HEK293 (cell line): ENCODE measurements at regions not wholly inside any gene's neighbourhood (a gene's known extent, or its start where the extent isn't known, plus 50 kb on each side); places are given as distances from the start of the nearest gene placed in this dataset.
A peak's percentile ranks its signal among the peaks of the same experiment; 100 is the strongest.

ENCODE experiments used
- CTCF ChIA-PET: fragments of 350-600 bp; formaldehyde crosslinking; extraction: SDS; loops from one replicate; lab custom pipeline; 2021; ENCODE audit warnings: antibody characterized with exemption; lab: Yijun Ruan, JAX
- POLR2A ChIA-PET: fragments of 300-600 bp; formaldehyde crosslinking; extraction: SDS; loops from one replicate; lab custom pipeline; 2020; ENCODE audit warnings: antibody characterized with exemption, inconsistent platforms; lab: Yijun Ruan, JAX
- H3K27ac ChIP-seq: fragments of 200-500 bp; sonication (Bioruptor generic); 2 replicates; pipeline ENCODE4 v1.5.1; 2014; ENCODE audit warnings: low read depth, low read length, control low read depth, inconsistent platforms; ENCODE audit errors: extremely low read depth
- H3K36me3 ChIP-seq, 2 experiments: fragments of 200-500 bp in 1 of 2; sonication (Bioruptor generic) in 1 of 2; 1 replicate in 1 of 2; 2 replicates in 1 of 2; pipeline ENCODE4 v1.5.1; 2014 to 2017; ENCODE audit warnings: inconsistent platforms in 2 of 2, low read length in 2 of 2; ENCODE audit not compliant: control insufficient read depth in 2 of 2, insufficient read depth in 1 of 2
- H3K4me1 ChIP-seq: fragments of 200-500 bp; sonication (Bioruptor generic); 2 replicates; pipeline ENCODE4 v1.5.1; 2014; ENCODE audit warnings: mild to moderate bottlenecking, low read length, inconsistent platforms; ENCODE audit not compliant: control insufficient read depth, insufficient read depth
- H3K4me3 ChIP-seq: 2 replicates; pipeline ENCODE4 v1.5.1; 2011; ENCODE audit warnings: low read depth, mild to moderate bottlenecking, control low read depth, low read length, moderate library complexity
- H3K9me3 ChIP-seq: fragments of 200-500 bp; sonication (Bioruptor generic); 2 replicates; pipeline ENCODE4 v1.5.1; 2014; ENCODE audit warnings: low read depth, low read length, inconsistent platforms; ENCODE audit not compliant: control insufficient read depth, insufficient read depth
- FEZF1 ChIP-seq: fragments of 450-650 bp; formaldehyde crosslinking; IDR thresholded peaks from 2 replicates; pipeline ENCODE4 v1.5.1; 2016; ENCODE audit warnings: missing biosample characterization, missing genetic modification characterization
- GLI2 ChIP-seq: fragments of 450-650 bp; formaldehyde crosslinking; IDR thresholded peaks from 2 replicates; pipeline ENCODE4; 2017; ENCODE audit warnings: missing biosample characterization, missing genetic modification characterization, low read depth, borderline replicate concordance
- KLF9 ChIP-seq: fragments of 450-650 bp; formaldehyde crosslinking; IDR thresholded peaks from 2 replicates; pipeline ENCODE4 v1.5.1; 2016; ENCODE audit warnings: missing biosample characterization, missing genetic modification characterization, low read depth
- SCRT1 ChIP-seq: fragments of 450-650 bp; formaldehyde crosslinking; IDR thresholded peaks from 2 replicates; pipeline ENCODE4 v1.5.1; 2016; ENCODE audit warnings: missing biosample characterization, missing genetic modification characterization, borderline replicate concordance
- WT1 ChIP-seq: fragments of 450-650 bp; formaldehyde crosslinking; IDR thresholded peaks from 2 replicates; pipeline ENCODE4 v1.5.1; 2016; ENCODE audit warnings: missing biosample characterization, missing genetic modification characterization
- ZFP69B ChIP-seq: fragments of 450-650 bp; formaldehyde crosslinking; IDR thresholded peaks from 2 replicates; pipeline ENCODE4 v1.5.1; 2016; ENCODE audit warnings: missing biosample characterization, missing genetic modification characterization
- ZIC2 ChIP-seq: fragments of 450-650 bp; formaldehyde crosslinking; IDR thresholded peaks from 2 replicates; pipeline ENCODE4 v1.5.1; 2016; ENCODE audit warnings: missing biosample characterization, missing genetic modification characterization
- ZNF133 ChIP-seq: fragments of 450-650 bp; formaldehyde crosslinking; IDR thresholded peaks from 2 replicates; pipeline ENCODE4 v1.5.1; 2016; ENCODE audit warnings: missing biosample characterization, missing genetic modification characterization
- ZNF175 ChIP-seq: fragments of 450-650 bp; formaldehyde crosslinking; IDR thresholded peaks from 2 replicates; pipeline ENCODE4 v1.5.1; 2016; ENCODE audit warnings: missing biosample characterization, missing genetic modification characterization
- ZNF202 ChIP-seq: fragments of 450-650 bp; formaldehyde crosslinking; IDR thresholded peaks from 2 replicates; pipeline ENCODE4 v1.5.1; 2016; ENCODE audit warnings: missing biosample characterization, missing genetic modification characterization, borderline replicate concordance
- ZNF37A ChIP-seq: fragments of 450-650 bp; IDR thresholded peaks from 2 replicates; pipeline ENCODE4 v1.5.1; 2018; ENCODE audit warnings: missing biosample characterization, missing genetic modification characterization
- ZNF510 ChIP-seq: fragments of 450-650 bp; formaldehyde crosslinking; IDR thresholded peaks from 2 replicates; pipeline ENCODE4 v1.5.1; 2018; ENCODE audit warnings: mild to moderate bottlenecking, missing genetic modification characterization, missing biosample characterization; ENCODE audit not compliant: insufficient replicate concordance
- ZNF560 ChIP-seq: fragments of 450-650 bp; formaldehyde crosslinking; IDR thresholded peaks from 2 replicates; pipeline ENCODE4 v1.5.1; 2017; ENCODE audit warnings: missing biosample characterization, missing genetic modification characterization, borderline replicate concordance
- ZNF571 ChIP-seq: fragments of 450-650 bp; formaldehyde crosslinking; IDR thresholded peaks from 2 replicates; pipeline ENCODE4 v1.5.0; 2017; ENCODE audit warnings: missing biosample characterization, missing genetic modification characterization
- ZNF596 ChIP-seq: fragments of 450-650 bp; IDR thresholded peaks from 2 replicates; pipeline ENCODE4 v1.5.0; 2018; ENCODE audit warnings: missing biosample characterization, mild to moderate bottlenecking, missing genetic modification characterization, moderate library complexity
- ZNF600 ChIP-seq: fragments of 450-650 bp; formaldehyde crosslinking; IDR thresholded peaks from 2 replicates; pipeline ENCODE4 v1.5.1; 2016; ENCODE audit warnings: missing biosample characterization, missing genetic modification characterization
- ZNF610 ChIP-seq: fragments of 450-650 bp; formaldehyde crosslinking; IDR thresholded peaks from 2 replicates; pipeline ENCODE4 v1.5.1; 2016; ENCODE audit warnings: missing biosample characterization, missing genetic modification characterization, borderline replicate concordance
- ZNF624 ChIP-seq: fragments of 450-650 bp; formaldehyde crosslinking; IDR thresholded peaks from 2 replicates; pipeline ENCODE4 v1.5.1; 2017; ENCODE audit warnings: missing biosample characterization, missing genetic modification characterization
- ZSCAN16 ChIP-seq: fragments of 450-650 bp; formaldehyde crosslinking; IDR thresholded peaks from 2 replicates; pipeline ENCODE4 v1.5.1; 2016; ENCODE audit warnings: missing biosample characterization, missing genetic modification characterization
- ZSCAN30 ChIP-seq: fragments of 450-650 bp; IDR thresholded peaks from 2 replicates; pipeline ENCODE4 v1.5.1; 2018; ENCODE audit warnings: missing biosample characterization, mild to moderate bottlenecking, missing genetic modification characterization, moderate library complexity
- ZXDB ChIP-seq: fragments of 450-650 bp; formaldehyde crosslinking; IDR thresholded peaks from 2 replicates; pipeline ENCODE4 v1.5.1; 2016; ENCODE audit warnings: missing biosample characterization, missing genetic modification characterization
- TF ChIP-seq, protein P1 (sequence below): fragments of 450-650 bp; formaldehyde crosslinking; IDR thresholded peaks from 2 replicates; pipeline ENCODE4 v1.5.1; 2016; ENCODE audit warnings: missing biosample characterization, missing genetic modification characterization, borderline replicate concordance
- TF ChIP-seq, protein P2 (sequence below): fragments of 450-650 bp; formaldehyde crosslinking; IDR thresholded peaks from 2 replicates; pipeline ENCODE4 v1.5.1; 2016; ENCODE audit warnings: missing biosample characterization, missing genetic modification characterization
- TF ChIP-seq, protein P3 (sequence below): fragments of 450-650 bp; formaldehyde crosslinking; IDR thresholded peaks from 2 replicates; pipeline ENCODE4; 2016; ENCODE audit warnings: missing biosample characterization, missing genetic modification characterization
- TF ChIP-seq, protein P4 (sequence below): fragments of 450-650 bp; formaldehyde crosslinking; IDR thresholded peaks from 2 replicates; pipeline ENCODE4 v1.5.1; 2016; ENCODE audit warnings: missing biosample characterization, missing genetic modification characterization
- TF ChIP-seq, protein P5 (sequence below): fragments of 450-650 bp; formaldehyde crosslinking; IDR thresholded peaks from 2 replicates; pipeline ENCODE4 v1.5.1; 2016; ENCODE audit warnings: missing biosample characterization, missing genetic modification characterization

DNA sequence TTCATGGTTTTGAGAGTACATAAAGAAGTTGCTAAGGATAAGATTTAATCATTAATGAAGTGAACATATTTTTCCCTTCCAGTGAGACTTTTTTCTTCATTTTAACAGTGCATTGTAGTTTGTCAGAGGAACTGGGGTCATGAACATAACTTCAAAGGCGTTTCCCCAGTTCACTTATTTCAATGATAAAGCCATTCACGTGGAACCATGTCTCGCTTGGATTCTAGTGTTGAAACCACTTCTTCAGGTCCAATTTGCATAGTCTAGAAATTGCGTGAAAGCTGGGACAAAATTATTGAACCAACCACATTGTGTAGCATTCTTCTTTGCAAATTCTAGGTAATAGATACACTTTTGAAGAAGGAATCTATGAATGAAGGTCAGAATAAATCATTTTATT lies 197.0 kb downstream of the CLIC5 start (continued):
- TF ChIP-seq, protein P1, sequence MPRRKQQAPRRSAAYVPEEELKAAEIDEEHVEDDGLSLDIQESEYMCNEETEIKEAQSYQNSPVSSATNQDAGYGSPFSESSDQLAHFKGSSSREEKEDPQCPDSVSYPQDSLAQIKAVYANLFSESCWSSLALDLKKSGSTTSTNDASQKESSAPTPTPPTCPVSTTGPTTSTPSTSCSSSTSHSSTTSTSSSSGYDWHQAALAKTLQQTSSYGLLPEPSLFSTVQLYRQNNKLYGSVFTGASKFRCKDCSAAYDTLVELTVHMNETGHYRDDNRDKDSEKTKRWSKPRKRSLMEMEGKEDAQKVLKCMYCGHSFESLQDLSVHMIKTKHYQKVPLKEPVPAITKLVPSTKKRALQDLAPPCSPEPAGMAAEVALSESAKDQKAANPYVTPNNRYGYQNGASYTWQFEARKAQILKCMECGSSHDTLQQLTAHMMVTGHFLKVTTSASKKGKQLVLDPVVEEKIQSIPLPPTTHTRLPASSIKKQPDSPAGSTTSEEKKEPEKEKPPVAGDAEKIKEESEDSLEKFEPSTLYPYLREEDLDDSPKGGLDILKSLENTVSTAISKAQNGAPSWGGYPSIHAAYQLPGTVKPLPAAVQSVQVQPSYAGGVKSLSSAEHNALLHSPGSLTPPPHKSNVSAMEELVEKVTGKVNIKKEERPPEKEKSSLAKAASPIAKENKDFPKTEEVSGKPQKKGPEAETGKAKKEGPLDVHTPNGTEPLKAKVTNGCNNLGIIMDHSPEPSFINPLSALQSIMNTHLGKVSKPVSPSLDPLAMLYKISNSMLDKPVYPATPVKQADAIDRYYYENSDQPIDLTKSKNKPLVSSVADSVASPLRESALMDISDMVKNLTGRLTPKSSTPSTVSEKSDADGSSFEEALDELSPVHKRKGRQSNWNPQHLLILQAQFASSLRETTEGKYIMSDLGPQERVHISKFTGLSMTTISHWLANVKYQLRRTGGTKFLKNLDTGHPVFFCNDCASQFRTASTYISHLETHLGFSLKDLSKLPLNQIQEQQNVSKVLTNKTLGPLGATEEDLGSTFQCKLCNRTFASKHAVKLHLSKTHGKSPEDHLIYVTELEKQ (tag by site-specific recombination) = no peak
- TF ChIP-seq SCRT1 (tag by site-specific recombination) (no peak), ZNF37A (tag by site-specific recombination) (no peak), ZSCAN30 (no peak), ZSCAN16 (tag by site-specific recombination) (no peak), ZNF133 (tag by site-specific recombination) (no peak), ZNF560 (tag by site-specific recombination) (no peak), KLF9 (tag by site-specific recombination) (no peak), ZNF624 (tag by site-specific recombination) (no peak), ZNF510 (tag by site-specific recombination) (no peak), ZNF571 (tag by site-specific recombination) (no peak)
- TF ChIP-seq, protein P2, sequence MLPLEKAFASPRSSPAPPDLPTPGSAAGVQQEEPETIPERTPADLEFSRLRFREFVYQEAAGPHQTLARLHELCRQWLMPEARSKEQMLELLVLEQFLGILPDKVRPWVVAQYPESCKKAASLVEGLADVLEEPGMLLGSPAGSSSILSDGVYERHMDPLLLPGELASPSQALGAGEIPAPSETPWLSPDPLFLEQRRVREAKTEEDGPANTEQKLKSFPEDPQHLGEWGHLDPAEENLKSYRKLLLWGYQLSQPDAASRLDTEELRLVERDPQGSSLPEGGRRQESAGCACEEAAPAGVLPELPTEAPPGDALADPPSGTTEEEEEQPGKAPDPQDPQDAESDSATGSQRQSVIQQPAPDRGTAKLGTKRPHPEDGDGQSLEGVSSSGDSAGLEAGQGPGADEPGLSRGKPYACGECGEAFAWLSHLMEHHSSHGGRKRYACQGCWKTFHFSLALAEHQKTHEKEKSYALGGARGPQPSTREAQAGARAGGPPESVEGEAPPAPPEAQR (tag by site-specific recombination) = no peak
- TF ChIP-seq, protein P3, sequence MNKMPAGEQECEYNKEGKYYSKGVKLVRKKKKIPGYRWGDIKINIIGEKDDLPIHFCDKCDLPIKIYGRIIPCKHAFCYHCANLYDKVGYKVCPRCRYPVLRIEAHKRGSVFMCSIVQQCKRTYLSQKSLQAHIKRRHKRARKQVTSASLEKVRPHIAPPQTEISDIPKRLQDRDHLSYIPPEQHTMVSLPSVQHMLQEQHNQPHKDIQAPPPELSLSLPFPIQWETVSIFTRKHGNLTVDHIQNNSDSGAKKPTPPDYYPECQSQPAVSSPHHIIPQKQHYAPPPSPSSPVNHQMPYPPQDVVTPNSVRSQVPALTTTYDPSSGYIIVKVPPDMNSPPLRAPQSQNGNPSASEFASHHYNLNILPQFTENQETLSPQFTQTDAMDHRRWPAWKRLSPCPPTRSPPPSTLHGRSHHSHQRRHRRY = no peak

DNA sequence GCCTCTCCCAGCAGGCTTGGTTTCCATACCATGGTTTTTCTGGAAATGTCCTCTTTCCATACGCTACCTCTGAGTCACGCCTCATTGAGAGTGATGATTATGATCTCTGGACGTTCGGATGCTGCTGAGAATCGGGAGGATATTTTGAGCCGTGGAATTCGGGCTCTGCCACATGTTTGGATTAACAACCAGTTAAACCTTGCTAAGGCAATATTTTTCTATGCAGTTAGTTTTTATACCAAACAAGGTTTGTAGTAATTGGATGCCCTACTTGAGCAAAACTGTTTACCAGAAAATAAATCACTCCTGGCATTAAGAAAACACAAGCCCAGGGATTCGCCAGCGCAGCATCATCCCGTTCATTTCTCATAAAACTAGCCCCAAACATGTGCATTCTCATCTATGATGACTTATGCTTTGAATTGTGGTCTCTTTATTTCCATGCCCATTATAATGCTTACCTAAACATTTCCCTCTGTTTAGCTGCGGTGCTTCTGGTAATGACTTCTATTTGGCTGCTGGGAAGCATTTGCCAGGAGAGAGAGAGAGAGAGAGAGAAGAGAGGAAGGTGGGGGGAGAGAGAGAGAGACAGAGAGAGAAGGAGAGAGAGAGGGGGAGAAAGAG lies 198.9 kb downstream of the CLIC5 start:
- peaks cover 4% of the 10 kb centered on the region; the same call in 1 of the 2 replicates for H3K4me1 ChIP-seq
- CTCF ChIA-PET = no interaction called here
- no peaks in the 10 kb centered on the region for H3K36me3 ChIP-seq
- H3K27ac ChIP-seq = no peak overlapping the region
- H3K4me3 ChIP-seq = no peak overlapping the region
- no peaks in the 10 kb centered on the region for H3K9me3 ChIP-seq
- POLR2A ChIA-PET = no interaction called here
- TF ChIP-seq ZFP69B (tag by site-specific recombination) (0 out of 2 replicates have a peak, but pooled peaks have one; percentile 15), FEZF1 (tag by site-specific recombination) (0 out of 2 replicates have a peak, but pooled peaks have one; percentile 15), ZNF175 (tag by site-specific recombination) (no peak), ZXDB (tag by site-specific recombination) (no peak), WT1 (tag by site-specific recombination) (peak; percentile 89), ZNF610 (tag by site-specific recombination) (no peak), ZIC2 (tag by site-specific recombination) (peak; percentile 12; the same call in 1 of the 2 replicates), ZNF596 (tag by site-specific recombination) (peak; percentile 79), ZNF202 (tag by site-specific recombination) (no peak; the same call in 1 of the 2 replicates), ZNF600 (tag by site-specific recombination) (0 out of 2 replicates have a peak, but pooled peaks have one; percentile 45), GLI2 (tag by site-specific recombination) (0 out of 2 replicates have a peak, but pooled peaks have one; percentile 43)
- TF ChIP-seq, protein P4, sequence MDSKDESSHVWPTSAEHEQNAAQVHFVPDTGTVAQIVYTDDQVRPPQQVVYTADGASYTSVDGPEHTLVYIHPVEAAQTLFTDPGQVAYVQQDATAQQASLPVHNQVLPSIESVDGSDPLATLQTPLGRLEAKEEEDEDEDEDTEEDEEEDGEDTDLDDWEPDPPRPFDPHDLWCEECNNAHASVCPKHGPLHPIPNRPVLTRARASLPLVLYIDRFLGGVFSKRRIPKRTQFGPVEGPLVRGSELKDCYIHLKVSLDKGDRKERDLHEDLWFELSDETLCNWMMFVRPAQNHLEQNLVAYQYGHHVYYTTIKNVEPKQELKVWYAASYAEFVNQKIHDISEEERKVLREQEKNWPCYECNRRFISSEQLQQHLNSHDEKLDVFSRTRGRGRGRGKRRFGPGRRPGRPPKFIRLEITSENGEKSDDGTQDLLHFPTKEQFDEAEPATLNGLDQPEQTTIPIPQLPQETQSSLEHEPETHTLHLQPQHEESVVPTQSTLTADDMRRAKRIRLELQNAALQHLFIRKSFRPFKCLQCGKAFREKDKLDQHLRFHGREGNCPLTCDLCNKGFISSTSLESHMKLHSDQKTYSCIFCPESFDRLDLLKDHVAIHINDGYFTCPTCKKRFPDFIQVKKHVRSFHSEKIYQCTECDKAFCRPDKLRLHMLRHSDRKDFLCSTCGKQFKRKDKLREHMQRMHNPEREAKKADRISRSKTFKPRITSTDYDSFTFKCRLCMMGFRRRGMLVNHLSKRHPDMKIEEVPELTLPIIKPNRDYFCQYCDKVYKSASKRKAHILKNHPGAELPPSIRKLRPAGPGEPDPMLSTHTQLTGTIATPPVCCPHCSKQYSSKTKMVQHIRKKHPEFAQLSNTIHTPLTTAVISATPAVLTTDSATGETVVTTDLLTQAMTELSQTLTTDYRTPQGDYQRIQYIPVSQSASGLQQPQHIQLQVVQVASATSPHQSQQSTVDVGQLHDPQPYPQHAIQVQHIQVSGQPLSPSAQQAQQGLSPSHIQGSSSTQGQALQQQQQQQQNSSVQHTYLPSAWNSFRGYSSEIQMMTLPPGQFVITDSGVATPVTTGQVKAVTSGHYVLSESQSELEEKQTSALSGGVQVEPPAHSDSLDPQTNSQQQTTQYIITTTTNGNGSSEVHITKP (tag by site-specific recombination) = peak; percentile 48; the same call in 1 of the 2 replicates
- TF ChIP-seq, protein P5, sequence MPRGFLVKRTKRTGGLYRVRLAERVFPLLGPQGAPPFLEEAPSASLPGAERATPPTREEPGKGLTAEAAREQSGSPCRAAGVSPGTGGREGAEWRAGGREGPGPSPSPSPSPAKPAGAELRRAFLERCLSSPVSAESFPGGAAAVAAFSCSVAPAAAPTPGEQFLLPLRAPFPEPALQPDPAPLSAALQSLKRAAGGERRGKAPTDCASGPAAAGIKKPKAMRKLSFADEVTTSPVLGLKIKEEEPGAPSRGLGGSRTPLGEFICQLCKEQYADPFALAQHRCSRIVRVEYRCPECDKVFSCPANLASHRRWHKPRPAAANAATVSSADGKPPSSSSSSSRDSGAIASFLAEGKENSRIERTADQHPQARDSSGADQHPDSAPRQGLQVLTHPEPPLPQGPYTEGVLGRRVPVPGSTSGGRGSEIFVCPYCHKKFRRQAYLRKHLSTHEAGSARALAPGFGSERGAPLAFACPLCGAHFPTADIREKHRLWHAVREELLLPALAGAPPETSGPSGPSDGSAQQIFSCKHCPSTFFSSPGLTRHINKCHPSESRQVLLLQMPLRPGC = peak; percentile 61; the same call in 1 of the 2 replicates
